GM19328 (cell line): ENCODE measurements at regions not wholly inside any gene's neighbourhood (a gene's known extent, or its start where the extent isn't known, plus 50 kb on each side); places are given as distances from the start of the nearest gene placed in this dataset.

Source experiments
- ATAC-seq: cut with Tn5 transposase; IDR thresholded peaks from one replicate; pipeline ENCODE4 v1.9.1; 2021; ENCODE audit warnings: mild to moderate bottlenecking, moderate library complexity; ENCODE audit not compliant: unreplicated experiment

DNA sequence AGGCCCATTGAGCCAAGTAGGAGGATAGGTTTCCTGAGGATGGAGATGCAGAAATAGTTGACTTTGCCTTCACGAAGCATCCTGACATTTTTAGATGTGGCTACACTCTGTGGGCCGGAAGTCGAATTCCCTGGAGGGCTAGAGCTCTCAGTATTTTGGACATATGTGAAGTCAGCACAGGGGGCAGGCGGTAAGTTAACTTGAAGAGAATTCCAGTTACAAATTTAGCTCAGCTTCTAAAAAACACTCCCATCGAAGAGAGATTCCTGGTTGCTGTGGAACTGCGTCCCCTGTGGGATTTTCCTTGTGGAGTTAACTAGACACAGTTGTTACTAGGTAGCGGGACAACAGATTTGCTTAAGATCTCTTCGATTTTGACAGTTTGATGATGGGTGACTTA lies 161.9 kb upstream of the RGMA start:
- no peak for ATAC-seq

- no peak for ATAC-seq
Observed at GRCh38 chr15:93250209-93250608, 161.2 kb upstream of the RGMA start.

GRCh38 chr15:93249623-93250022 lies 160.6 kb upstream of the RGMA start:
- ATAC-seq, result no peak

DNA sequence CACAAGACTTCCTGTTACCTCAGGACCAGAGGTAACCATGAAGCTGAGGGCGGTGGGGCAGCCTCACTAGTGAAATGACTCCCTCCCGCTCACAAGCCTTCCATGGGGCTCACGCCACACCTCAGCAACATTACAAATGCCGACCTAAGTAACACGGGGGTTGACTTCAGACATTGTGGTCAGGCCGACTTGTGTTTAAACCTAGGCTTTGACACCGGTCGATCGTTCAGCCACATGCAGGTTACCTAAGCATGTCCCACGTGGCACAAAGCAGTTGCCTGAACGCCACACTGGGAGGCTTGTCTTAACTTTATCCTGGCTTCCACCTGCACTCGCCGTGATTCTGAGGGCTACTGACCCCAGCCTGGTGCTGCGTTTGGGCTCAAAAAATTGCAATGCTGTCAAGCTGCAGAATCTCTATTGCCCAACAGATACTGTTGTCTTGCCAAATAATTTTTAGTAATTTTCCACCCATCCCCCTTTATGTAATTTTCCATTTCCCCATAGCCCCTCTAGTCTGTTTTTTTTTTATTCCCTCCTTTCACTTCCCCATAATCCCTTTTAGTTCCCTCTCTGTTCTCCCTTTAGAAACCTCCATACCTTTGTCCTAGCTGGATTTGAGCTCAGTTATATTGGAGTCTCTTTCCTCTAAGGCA lies 158.6 kb upstream of the RGMA start:
- ATAC-seq, result no peak

DNA sequence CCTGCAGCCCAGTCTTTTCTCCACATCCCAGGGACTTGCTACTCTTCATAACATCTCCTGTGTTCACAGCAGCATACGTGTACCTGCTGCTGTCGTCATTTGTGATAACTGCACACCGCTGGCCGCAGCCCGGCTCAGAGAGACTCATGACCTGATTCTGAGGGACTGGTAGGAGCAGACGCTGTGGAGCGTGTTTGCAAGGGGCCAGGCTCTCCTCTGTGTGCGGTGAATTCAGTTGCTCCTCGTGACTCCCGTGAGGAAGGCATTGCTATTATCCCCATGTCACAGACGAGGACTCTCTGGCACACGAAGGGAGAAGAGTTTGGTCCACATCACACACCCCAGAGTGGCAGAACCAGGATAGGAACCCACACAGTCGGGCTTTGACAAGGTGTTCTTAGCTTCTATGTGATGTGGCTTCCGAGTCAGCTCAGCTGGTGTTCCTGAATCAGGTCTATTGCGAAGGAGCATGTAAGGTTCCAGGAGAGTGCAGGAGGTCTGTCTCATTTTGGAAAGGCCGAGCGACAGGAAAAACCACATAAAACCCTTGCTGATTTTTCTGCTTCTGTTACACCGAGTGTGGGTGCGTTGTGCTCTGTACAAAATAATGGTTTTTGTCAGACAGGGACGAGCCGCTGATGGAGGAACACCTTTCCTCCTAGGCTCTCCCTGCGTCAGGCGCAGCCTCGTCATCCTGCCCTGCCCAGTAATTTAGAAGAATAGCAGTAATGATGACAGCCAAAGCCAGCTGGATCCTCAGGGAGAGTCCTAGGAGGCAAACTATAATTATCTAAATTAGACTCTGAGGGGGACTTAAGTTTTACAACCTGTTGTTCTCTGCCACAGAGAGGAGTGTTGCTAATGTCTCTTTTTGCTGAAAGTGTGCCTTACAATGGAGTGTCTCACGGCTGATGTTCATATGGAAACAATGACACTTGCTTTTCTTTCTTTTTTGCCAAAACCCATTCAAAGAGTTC lies 157.5 kb upstream of the RGMA start:
- no peak for ATAC-seq

- no peak for ATAC-seq
Observed at GRCh38 chr15:93245661-93246042, 156.6 kb upstream of the RGMA start.

DNA sequence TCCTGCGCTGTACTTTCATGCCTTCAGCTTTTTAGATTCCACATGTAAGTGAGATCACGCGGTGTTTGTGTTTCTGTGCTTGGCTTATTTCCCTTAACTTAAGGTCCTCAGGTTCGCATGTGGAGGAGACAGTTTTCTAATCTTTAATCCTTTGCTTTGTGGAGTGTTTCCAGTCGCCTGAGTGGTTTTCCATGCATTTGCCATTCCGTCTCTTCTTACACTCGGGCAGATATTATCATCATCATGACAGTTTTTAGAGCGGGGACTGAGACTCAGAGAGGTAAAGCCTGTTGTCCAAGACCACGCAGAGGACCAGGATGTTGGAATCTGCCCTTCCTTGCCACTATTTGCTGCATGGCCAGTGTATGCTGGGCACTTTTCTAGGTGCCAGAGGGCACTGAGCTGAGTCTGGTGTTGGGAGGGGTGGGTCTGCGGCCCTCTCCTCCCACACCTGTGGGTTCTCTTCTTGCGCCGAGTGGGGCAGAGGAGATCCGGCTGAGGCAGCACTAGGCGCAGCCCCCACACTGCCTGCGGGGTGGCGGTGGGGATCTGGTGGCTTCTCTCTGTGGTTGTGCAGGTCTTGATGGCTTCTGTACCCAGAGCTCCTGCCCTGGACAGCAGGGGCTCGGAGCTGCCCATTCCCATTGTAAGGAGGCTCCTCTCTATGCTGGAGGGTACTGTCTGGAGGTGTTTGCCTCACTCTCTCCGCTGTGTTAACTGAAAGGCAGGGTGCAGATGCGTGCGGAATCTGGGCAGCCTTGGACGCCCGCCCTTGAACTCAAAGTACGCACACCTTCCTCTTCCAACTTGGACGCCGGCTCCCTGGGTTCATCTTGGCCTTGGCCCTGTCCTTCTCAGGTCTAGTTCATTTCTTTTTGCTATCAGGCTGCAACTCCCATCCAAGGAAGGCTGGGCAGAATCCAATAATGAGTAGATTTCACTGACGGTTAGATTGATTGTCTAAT lies 156.0 kb upstream of the RGMA start:
- no peak for ATAC-seq

GRCh38 chr15:93243573-93243972 lies 154.6 kb upstream of the RGMA start:
- ATAC-seq, result no peak

DNA sequence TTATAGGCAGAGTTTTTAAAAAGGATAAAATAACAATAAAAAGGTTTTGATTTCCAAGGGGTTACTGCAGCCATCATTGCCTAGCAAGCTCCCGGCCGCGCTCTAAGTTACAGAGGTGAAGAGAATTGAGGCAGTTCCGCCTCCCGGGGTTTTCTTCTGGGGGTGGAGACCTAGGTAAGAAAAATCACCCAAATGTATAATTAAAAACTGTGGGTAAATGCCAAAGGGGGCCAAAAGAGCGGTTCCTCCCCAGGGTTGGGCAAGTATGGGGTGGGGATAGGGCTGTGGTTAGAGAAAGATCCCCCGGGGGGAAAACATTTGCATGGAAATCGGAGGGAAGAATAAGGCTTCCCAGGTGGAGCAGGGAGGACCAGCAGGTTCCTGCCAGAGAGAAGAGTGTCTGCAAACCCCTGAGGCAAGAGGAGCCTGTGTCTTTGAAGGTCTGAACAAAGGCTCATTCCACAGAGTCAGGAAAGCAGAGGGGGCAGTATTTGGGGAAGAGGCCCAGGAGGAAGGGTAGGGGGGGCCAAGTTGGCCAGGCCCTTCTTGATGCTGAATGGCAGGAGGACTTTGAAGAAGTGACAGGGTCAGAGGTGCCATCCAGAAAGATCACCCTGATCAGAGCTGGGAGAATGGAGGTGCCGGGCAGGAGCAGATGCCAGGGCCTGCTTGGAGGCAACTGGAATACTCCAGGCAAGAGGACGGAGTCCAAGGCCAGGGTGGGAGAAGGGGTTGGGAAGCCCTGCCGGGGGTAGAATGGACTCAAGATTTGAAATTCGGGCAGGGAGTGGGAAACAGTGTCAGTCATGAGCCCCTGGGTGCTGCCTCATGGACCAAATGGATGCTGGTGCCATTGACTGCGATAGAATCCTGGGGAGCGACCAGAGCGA lies 152.9 kb upstream of the RGMA start:
- ATAC-seq, result no peak

GRCh38 chr15:93239993-93240392 lies 151.0 kb upstream of the RGMA start:
- no peak for ATAC-seq

DNA sequence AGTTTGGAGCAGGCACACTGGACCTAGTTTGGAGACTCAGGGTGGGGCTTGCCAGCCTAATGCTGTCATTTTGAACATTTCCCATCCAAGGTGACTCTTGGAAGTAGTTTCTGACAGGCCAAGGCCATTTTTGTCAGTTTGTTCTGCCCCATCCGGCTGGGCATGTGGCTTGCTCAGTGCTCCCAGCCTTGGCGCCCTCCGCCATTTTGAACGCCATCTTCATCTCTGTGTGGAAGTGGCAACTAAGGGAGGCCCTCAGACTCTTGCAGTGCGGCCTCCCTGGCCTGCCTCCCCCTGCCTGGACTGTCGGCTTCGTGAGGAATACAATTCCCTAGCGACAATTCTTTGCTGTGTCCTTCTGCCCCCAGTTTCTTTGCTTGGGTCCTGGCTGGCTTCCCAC lies 150.6 kb upstream of the RGMA start:
- ATAC-seq, result no peak

- ATAC-seq, result no peak
Observed at GRCh38 chr15:93238641-93239040, 149.6 kb upstream of the RGMA start.

DNA sequence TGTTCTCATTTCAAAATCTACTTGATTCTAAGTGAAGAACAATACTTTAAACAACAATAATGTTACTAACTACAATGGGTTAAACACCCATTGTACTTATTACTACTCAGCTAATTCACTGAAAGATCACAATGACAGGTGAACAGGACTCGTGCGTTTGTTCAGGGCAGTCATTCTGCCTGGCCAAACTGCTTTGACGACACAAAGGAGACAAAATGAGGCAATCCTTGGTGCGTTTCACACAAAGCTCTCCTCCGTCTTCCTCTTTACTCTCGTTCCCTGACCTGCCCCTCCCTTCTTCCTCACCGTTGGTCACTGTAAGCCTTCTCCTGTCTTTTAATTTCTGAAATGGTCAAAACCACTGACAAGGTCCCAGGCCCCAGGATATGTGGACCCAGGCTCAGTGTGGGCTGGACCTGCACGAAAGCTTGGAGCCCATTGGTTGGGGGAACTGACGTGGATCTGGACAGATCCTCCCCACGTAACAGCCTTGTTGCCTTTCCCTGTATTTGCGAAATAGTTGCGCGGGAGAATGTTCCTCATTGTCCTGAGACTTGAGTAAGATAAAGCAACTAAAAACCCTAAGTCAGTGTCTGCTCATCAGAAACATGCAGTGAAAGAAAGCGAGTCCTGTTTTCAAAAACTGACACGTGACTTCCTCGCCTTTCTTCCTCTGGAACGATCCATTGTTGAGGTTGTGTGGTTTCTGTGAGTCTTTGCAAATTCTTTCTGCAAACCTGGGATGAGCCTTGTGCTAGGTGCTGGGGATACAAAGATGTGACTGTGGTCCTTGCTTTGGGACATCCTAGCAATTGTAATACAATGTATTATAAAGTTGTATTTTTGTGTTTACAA lies 147.1 kb upstream of the RGMA start:
- ATAC-seq, result no peak

DNA sequence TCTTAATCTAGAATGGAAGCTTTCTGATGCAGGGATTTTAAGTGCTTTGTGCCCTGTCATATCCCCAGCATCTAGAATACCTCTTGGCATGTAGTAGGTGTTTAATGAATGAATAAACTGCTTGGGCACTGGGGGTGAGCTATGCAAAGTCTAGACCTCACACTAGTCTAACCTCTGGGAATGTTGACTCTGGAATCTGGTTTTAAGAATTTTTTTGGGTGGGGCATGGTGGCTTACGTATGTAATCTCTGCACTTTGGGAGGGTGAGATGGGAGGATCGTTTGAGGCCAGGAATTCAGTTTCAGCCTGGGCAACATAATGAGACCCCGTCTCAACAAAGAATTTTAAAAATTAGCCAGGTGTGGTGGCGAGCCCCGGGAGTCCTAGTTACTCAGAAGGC lies 146.3 kb upstream of the RGMA start:
- ATAC-seq, result no peak

DNA sequence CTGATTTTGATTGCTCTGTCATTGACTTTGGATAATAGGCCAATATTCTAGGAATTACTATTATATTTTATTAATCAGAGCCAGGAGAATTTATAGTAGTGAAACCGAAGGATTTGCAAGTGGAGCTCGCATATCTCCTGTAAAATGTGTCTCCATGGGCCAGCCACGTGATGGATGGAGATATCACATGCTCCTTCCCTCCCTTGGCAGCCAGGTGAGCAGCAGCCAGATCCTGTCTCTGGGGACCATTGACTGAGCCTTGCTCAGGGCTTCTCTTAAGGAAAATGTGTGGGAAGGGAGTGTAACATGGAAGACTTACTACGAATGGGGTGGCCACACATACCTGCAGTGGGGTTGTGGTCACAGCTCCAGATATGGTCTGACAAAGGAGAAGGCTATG lies 144.7 kb upstream of the RGMA start:
- ATAC-seq, result no peak

DNA sequence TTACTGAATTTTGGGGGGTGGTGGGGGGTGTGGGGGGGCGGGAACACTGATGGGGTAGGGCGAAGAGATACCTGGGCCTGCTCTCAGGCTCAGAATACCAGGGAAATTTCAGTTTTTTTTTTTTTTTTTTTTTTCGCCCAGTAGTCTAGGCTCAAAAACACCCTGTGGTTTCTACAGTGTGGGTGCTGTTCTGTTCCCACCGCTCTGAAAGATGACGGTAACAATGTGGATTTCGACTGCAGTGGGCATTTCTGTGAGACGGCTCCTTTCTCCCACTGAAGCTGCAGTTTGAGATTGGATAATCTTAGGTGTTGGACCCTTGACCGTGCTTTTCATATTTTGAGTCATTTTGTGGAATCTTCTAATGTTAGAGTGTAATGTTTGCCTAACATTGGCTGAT lies 143.8 kb upstream of the RGMA start:
- no peak for ATAC-seq

- ATAC-seq, result no peak
Observed at GRCh38 chr15:93231994-93232393, 143.0 kb upstream of the RGMA start.

DNA sequence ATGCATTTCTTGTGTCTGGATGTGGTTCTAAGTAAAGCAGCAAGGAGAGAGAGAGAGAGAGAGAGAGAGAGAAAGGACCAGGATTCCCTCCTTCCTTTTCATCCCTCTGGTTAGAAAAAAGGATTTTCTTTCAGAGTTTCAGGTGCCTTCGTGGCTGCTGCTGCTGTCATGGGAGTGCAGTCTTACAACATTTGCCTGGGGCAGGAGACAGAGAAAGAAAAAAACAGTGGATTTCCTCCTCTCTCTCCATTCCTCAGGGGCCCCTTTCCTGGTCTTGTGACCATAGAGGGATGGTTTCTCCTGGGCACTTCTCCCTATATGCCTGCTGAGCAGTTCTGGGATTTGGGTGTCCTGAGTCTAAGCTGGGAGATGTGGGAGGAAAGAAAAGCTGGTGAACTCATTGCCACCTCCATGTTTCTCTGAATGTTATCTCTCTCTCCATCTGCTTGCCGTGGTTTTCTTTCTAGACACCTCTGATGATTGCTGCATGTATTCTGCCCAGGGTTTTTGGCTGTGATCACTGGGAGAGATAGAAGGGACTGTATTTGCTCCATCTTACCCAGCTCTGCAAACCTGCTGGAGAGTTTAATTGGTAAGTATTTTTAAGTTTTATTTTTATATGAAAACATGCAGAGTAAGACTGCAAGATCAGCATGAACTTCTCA lies 142.4 kb upstream of the RGMA start:
- no peak for ATAC-seq

- ATAC-seq, result no peak
Observed at GRCh38 chr15:93228546-93228945, 139.5 kb upstream of the RGMA start.
